Naive thymus-derived CD8-positive, alpha-beta T cell (primary cell): ENCODE measurements at regions not wholly inside any gene's neighbourhood (a gene's known extent, or its start where the extent isn't known, plus 50 kb on each side); places are given as distances from the start of the nearest gene placed in this dataset.

ENCODE experiments used
- ATAC-seq, 2 donors: fragments of 150-1000 bp; cut with Tn5 transposase in 1 of 2; sonication (Bioruptor Pico), chemical (Tn5 transposase) in 1 of 2; 1 replicate in 1 of 2; 2 replicates in 1 of 2; pipeline ENCODE4 v1.10.0; 2021; ENCODE audit warnings: mild to moderate bottlenecking in 2 of 2, moderate library complexity in 2 of 2
- POLR2A ChIA-PET: fragments of 350-600 bp; sonication (Branson Sonifier 250); formaldehyde crosslinking; loops from one replicate; lab custom pipeline; 2021; ENCODE audit warnings: antibody characterized with exemption; lab: Charles Lee
- DNase-seq, 10 donors: peaks; one replicate each; pipeline versions ENCODE4 v3.0.0 to v3.0.0-alpha.2; 2020 to 2022
- H3K27ac Mint-ChIP-seq, 10 donors: one replicate each; pipeline ENCODE4 v1.8.0; 2020 to 2022; ENCODE audit warnings: mild to moderate bottlenecking in 10 of 10, mixed read lengths in 10 of 10, moderate library complexity in 4 of 10, inconsistent platforms in 1 of 10
- H3K27me3 Mint-ChIP-seq, 5 donors: one replicate each; pipeline ENCODE4 v1.8.0; 2021 to 2022; ENCODE audit warnings: mixed read lengths in 5 of 5
- H3K36me3 Mint-ChIP-seq, 3 donors: one replicate each; pipeline ENCODE4 v1.8.0; 2020 to 2022; ENCODE audit warnings: mixed read lengths in 3 of 3, mild to moderate bottlenecking in 2 of 3, inconsistent platforms in 1 of 3
- H3K4me1 Mint-ChIP-seq, 4 donors: one replicate each; pipeline ENCODE4 v1.8.0; 2021 to 2022; ENCODE audit warnings: mixed read lengths in 4 of 4
- H3K4me3 Mint-ChIP-seq, 10 donors: one replicate each; pipeline ENCODE4 v1.8.0; 2020 to 2022; ENCODE audit warnings: mild to moderate bottlenecking in 10 of 10, mixed read lengths in 10 of 10, moderate library complexity in 6 of 10, inconsistent platforms in 1 of 10
- H3K9me3 Mint-ChIP-seq, 9 donors: one replicate each; pipeline ENCODE4 v1.8.0; 2020 to 2022; ENCODE audit warnings: mixed read lengths in 9 of 9, mild to moderate bottlenecking in 3 of 9, inconsistent platforms in 1 of 9, moderate library complexity in 1 of 9

GRCh38 chr12:78672033-78672432, 192.5 kb upstream of the SYT1 start:
- no peak for DNase-seq
- H3K36me3 Mint-ChIP-seq: no peaks in the 10 kb centered on the region
- POLR2A ChIA-PET: no interaction called here
- no peaks in the 10 kb centered on the region for H3K4me1 Mint-ChIP-seq
- no peaks in the 10 kb centered on the region for H3K27me3 Mint-ChIP-seq
- peaks cover 0 to 3% (median 0%) of the 10 kb centered on the region in 9 donors for H3K9me3 Mint-ChIP-seq
- ATAC-seq: no peak
- no peak overlapping the region for H3K27ac Mint-ChIP-seq
- no peak overlapping the region for H3K4me3 Mint-ChIP-seq

- H3K9me3 Mint-ChIP-seq: peaks cover 0 to 7% (median 0%) of the 10 kb centered on the region in 9 donors
- H3K36me3 Mint-ChIP-seq: no peaks in the 10 kb centered on the region
- ATAC-seq: no peak
- H3K27ac Mint-ChIP-seq: no peak overlapping the region
- H3K4me3 Mint-ChIP-seq: no peak overlapping the region
- no peak for DNase-seq
- no peaks in the 10 kb centered on the region for H3K27me3 Mint-ChIP-seq
- POLR2A ChIA-PET: no interaction called here
- no peaks in the 10 kb centered on the region for H3K4me1 Mint-ChIP-seq
These were observed 190.1 kb upstream of the SYT1 start for GRCh38 chr12:78674311-78675090.

- ATAC-seq: no peak
- Mint-ChIP-seq H3K4me3 (no peak overlapping the region), H3K27me3 (no peaks in the 10 kb centered on the region), H3K4me1 (no peaks in the 10 kb centered on the region), H3K36me3 (no peaks in the 10 kb centered on the region), H3K9me3 (peaks cover 0 to 10% (median 0%) of the 10 kb centered on the region in 9 donors), H3K27ac (no peak overlapping the region)
- DNase-seq: no peak
- POLR2A ChIA-PET: no interaction called here
These were observed 184.0 kb upstream of the SYT1 start for GRCh38 chr12:78680596-78680995.

- Mint-ChIP-seq H3K4me1 (no peaks in the 10 kb centered on the region), H3K9me3 (peaks cover 0 to 10% (median 0%) of the 10 kb centered on the region in 9 donors), H3K4me3 (no peak overlapping the region), H3K36me3 (no peaks in the 10 kb centered on the region), H3K27me3 (no peaks in the 10 kb centered on the region), H3K27ac (no peak overlapping the region)
- no peak for DNase-seq
- no peak for ATAC-seq
- POLR2A ChIA-PET: interaction anchor here (0.7 kb wide), 1 partner anchor 35 kb away, joined by 3 read pairs; no protein-coding TSS in a partner anchor
These were observed 181.5 kb upstream of the SYT1 start for GRCh38 chr12:78683031-78683430.

- Mint-ChIP-seq H3K36me3 (no peaks in the 10 kb centered on the region), H3K27me3 (no peaks in the 10 kb centered on the region), H3K4me3 (no peak overlapping the region), H3K4me1 (no peaks in the 10 kb centered on the region), H3K9me3 (peaks cover 0 to 13% (median 0%) of the 10 kb centered on the region in 9 donors), H3K27ac (no peak overlapping the region)
- DNase-seq: no peak
- no peak for ATAC-seq
- POLR2A ChIA-PET: interaction anchor here (0.7 kb wide), 1 partner anchor 36 kb away, joined by 3 read pairs; no protein-coding TSS in a partner anchor
These were observed 180.9 kb upstream of the SYT1 start for GRCh38 chr12:78683626-78684025.

- no peak overlapping the region for H3K4me3 Mint-ChIP-seq
- DNase-seq (no peak), ATAC-seq (no peak)
- no peaks in the 10 kb centered on the region for H3K27me3 Mint-ChIP-seq
- peaks cover 0 to 10% (median under 1%) of the 10 kb centered on the region in 9 donors for H3K9me3 Mint-ChIP-seq
- H3K27ac Mint-ChIP-seq: no peak overlapping the region
- POLR2A ChIA-PET: no interaction called here
- no peaks in the 10 kb centered on the region for H3K36me3 Mint-ChIP-seq
- H3K4me1 Mint-ChIP-seq: no peaks in the 10 kb centered on the region
These were observed 180.2 kb upstream of the SYT1 start for GRCh38 chr12:78684419-78684818.

- Mint-ChIP-seq H3K4me3 (no peak overlapping the region), H3K4me1 (no peaks in the 10 kb centered on the region), H3K9me3 (peaks cover 0 to 19% (median 7%) of the 10 kb centered on the region in 9 donors), H3K27ac (no peak overlapping the region), H3K27me3 (no peaks in the 10 kb centered on the region), H3K36me3 (no peaks in the 10 kb centered on the region)
- ATAC-seq (no peak), DNase-seq (no peak)
- POLR2A ChIA-PET: no interaction called here
These were observed 168.8 kb upstream of the SYT1 start for GRCh38 chr12:78695749-78696148.

GRCh38 chr12:78696267-78696666, 168.3 kb upstream of the SYT1 start:
- H3K27ac Mint-ChIP-seq: no peak overlapping the region
- H3K9me3 Mint-ChIP-seq: peaks cover 0 to 19% (median 7%) of the 10 kb centered on the region in 9 donors
- H3K36me3 Mint-ChIP-seq: no peaks in the 10 kb centered on the region
- POLR2A ChIA-PET: no interaction called here
- DNase-seq: no peak
- H3K4me3 Mint-ChIP-seq: no peak overlapping the region
- no peak for ATAC-seq
- H3K4me1 Mint-ChIP-seq: no peaks in the 10 kb centered on the region
- no peaks in the 10 kb centered on the region for H3K27me3 Mint-ChIP-seq

GRCh38 chr12:78697817-78698415, 166.7 kb upstream of the SYT1 start:
- Mint-ChIP-seq H3K27ac (no peak overlapping the region), H3K4me1 (no peaks in the 10 kb centered on the region), H3K4me3 (no peak overlapping the region), H3K9me3 (peaks cover 0 to 19% (median 7%) of the 10 kb centered on the region in 9 donors), H3K36me3 (no peaks in the 10 kb centered on the region), H3K27me3 (no peaks in the 10 kb centered on the region)
- POLR2A ChIA-PET: no interaction called here
- ATAC-seq: no peak
- no peak for DNase-seq

- H3K4me1 Mint-ChIP-seq: no peaks in the 10 kb centered on the region
- DNase-seq: no peak
- no peaks in the 10 kb centered on the region for H3K27me3 Mint-ChIP-seq
- ATAC-seq: no peak
- no peaks in the 10 kb centered on the region for H3K36me3 Mint-ChIP-seq
- H3K27ac Mint-ChIP-seq: no peak overlapping the region
- H3K9me3 Mint-ChIP-seq: peaks cover 0 to 19% (median 7%) of the 10 kb centered on the region in 9 donors
- no peak overlapping the region for H3K4me3 Mint-ChIP-seq
- POLR2A ChIA-PET: no interaction called here
These were observed 165.8 kb upstream of the SYT1 start for GRCh38 chr12:78698747-78699146.

GRCh38 chr12:78700565-78700964, 164.0 kb upstream of the SYT1 start:
- Mint-ChIP-seq H3K36me3 (no peaks in the 10 kb centered on the region), H3K27me3 (no peaks in the 10 kb centered on the region)
- POLR2A ChIA-PET: no interaction called here

GRCh38 chr12:78703820-78704525, 160.6 kb upstream of the SYT1 start:
- Mint-ChIP-seq H3K27ac (no peak overlapping the region), H3K27me3 (no peaks in the 10 kb centered on the region), H3K36me3 (no peaks in the 10 kb centered on the region), H3K4me3 (no peak overlapping the region), H3K9me3 (peaks cover 0 to 8% (median 1%) of the 10 kb centered on the region in 9 donors), H3K4me1 (no peaks in the 10 kb centered on the region)
- no peak for DNase-seq
- ATAC-seq: no peak
- POLR2A ChIA-PET: no interaction called here

More at GRCh38 chr12:78700565-78700964, 164.0 kb upstream of the SYT1 start:
- peaks cover 0 to 10% (median 4%) of the 10 kb centered on the region in 9 donors for H3K9me3 Mint-ChIP-seq
- H3K4me1 Mint-ChIP-seq: no peaks in the 10 kb centered on the region
- no peak overlapping the region for H3K4me3 Mint-ChIP-seq
- DNase-seq: no peak
- no peak for ATAC-seq
- H3K27ac Mint-ChIP-seq: no peak overlapping the region

GRCh38 chr12:78711954-78712353, 152.6 kb upstream of the SYT1 start:
- H3K27me3 Mint-ChIP-seq: no peaks in the 10 kb centered on the region
- H3K9me3 Mint-ChIP-seq: peaks cover 0 to 11% (median 0%) of the 10 kb centered on the region in 9 donors
- no peak overlapping the region for H3K4me3 Mint-ChIP-seq
- POLR2A ChIA-PET: no interaction called here
- no peak for ATAC-seq
- H3K36me3 Mint-ChIP-seq: no peaks in the 10 kb centered on the region
- H3K27ac Mint-ChIP-seq: no peak overlapping the region
- no peaks in the 10 kb centered on the region for H3K4me1 Mint-ChIP-seq
- DNase-seq: no peak
